ENCODE measurements at regions not wholly inside any gene's neighbourhood (a gene's known extent, or its start where the extent isn't known, plus 50 kb on each side); places are given as distances from the start of the nearest gene placed in this dataset.

DNA sequence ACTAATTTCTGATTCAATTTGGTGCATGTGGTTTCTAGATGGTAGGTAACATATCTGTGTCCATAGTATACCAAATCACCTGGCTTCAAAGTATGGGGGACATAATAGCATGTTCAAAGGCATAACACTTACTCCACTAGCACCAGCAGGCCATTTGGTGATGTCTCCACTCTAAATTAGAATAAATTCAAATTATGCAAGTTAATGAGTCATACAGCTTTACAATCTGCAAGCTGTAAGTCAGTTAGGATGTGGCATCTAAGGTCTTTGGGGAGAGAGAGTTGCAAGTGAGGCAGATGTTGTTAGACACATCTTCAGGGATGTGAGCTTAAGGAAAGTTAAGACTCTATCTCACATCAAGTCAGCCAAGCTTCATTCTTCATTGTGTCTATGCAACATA, 506.4 kb upstream of the GRM3 start:
- Histone ChIP-seq H3K4me3 (no peak overlapping the region), H3K9me3 (ENCODE audit: control insufficient read depth in 4 of 4, insufficient read depth in 3 of 4, low read length in 3 of 4) (no peaks in the 10 kb centered on the region), H3K9ac (ENCODE audit: insufficient read depth in 1 of 2, low read length in 2 of 2) (no peak overlapping the region), H3K4me1 (ENCODE audit: control insufficient read depth in 5 of 5, insufficient read depth in 5 of 5, low read length in 5 of 5) (no peaks in the 10 kb centered on the region), H3K27ac (ENCODE audit: low read depth in 1 of 2, low read length in 1 of 2) (no peak overlapping the region), H3K27me3 (ENCODE audit: control insufficient read depth in 3 of 3, insufficient read depth in 3 of 3, low read length in 2 of 3) (no peaks in the 10 kb centered on the region), H3K36me3 (ENCODE audit: control insufficient read depth in 4 of 4, insufficient read depth in 4 of 4, low read length in 4 of 4) (no peaks in the 10 kb centered on the region)
- no peak for DNase-seq
- no peak for ATAC-seq (ENCODE audit: insufficient read depth, low FRiP score)
- TF ChIP-seq, protein P1, sequence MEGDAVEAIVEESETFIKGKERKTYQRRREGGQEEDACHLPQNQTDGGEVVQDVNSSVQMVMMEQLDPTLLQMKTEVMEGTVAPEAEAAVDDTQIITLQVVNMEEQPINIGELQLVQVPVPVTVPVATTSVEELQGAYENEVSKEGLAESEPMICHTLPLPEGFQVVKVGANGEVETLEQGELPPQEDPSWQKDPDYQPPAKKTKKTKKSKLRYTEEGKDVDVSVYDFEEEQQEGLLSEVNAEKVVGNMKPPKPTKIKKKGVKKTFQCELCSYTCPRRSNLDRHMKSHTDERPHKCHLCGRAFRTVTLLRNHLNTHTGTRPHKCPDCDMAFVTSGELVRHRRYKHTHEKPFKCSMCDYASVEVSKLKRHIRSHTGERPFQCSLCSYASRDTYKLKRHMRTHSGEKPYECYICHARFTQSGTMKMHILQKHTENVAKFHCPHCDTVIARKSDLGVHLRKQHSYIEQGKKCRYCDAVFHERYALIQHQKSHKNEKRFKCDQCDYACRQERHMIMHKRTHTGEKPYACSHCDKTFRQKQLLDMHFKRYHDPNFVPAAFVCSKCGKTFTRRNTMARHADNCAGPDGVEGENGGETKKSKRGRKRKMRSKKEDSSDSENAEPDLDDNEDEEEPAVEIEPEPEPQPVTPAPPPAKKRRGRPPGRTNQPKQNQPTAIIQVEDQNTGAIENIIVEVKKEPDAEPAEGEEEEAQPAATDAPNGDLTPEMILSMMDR (IDR thresholded peaks at IDR 0.05; ENCODE audit: control extremely low read depth, extremely low read depth), result no peak

GRCh38 chr7:86130268-86130667, 513.4 kb upstream of the GRM3 start:
- no peak for DNase-seq

GRCh38 chr7:86123476-86123875, 520.2 kb upstream of the GRM3 start:
- TF ChIP-seq, protein P1 (IDR thresholded peaks at IDR 0.05; ENCODE audit: control extremely low read depth, extremely low read depth), result no peak
- 86 to 91% methylated on average over 4 of the region's 4 CpGs for WGBS, 2 donors
- ATAC-seq (ENCODE audit: insufficient read depth, low FRiP score), result no peak
- no peaks in the 10 kb centered on the region for H3K27me3 ChIP-seq (ENCODE audit: control insufficient read depth in 3 of 3, insufficient read depth in 3 of 3, low read length in 2 of 3)
- no peak overlapping the region for H3K9ac ChIP-seq (ENCODE audit: insufficient read depth in 1 of 2, low read length in 2 of 2)
- H3K27ac ChIP-seq (ENCODE audit: low read depth in 1 of 2, low read length in 1 of 2), result no peak overlapping the region
- peaks cover 0 to 2% (median 0%) of the 10 kb centered on the region in 4 donors for H3K9me3 ChIP-seq (ENCODE audit: control insufficient read depth in 4 of 4, insufficient read depth in 3 of 4, low read length in 3 of 4)
- H3K36me3 ChIP-seq (ENCODE audit: control insufficient read depth in 4 of 4, insufficient read depth in 4 of 4, low read length in 4 of 4), result no peaks in the 10 kb centered on the region
- no peaks in the 10 kb centered on the region for H3K4me1 ChIP-seq (ENCODE audit: control insufficient read depth in 5 of 5, insufficient read depth in 5 of 5, low read length in 5 of 5)
- no peak for DNase-seq
- H3K4me3 ChIP-seq, result no peak overlapping the region

More at GRCh38 chr7:86130268-86130667, 513.4 kb upstream of the GRM3 start:
- Histone ChIP-seq H3K27ac (ENCODE audit: low read depth in 1 of 2, low read length in 1 of 2) (no peak overlapping the region), H3K9ac (ENCODE audit: insufficient read depth in 1 of 2, low read length in 2 of 2) (no peak overlapping the region), H3K4me1 (ENCODE audit: control insufficient read depth in 5 of 5, insufficient read depth in 5 of 5, low read length in 5 of 5) (no peaks in the 10 kb centered on the region), H3K4me3 (no peak overlapping the region), H3K36me3 (ENCODE audit: control insufficient read depth in 4 of 4, insufficient read depth in 4 of 4, low read length in 4 of 4) (no peaks in the 10 kb centered on the region), H3K27me3 (ENCODE audit: control insufficient read depth in 3 of 3, insufficient read depth in 3 of 3, low read length in 2 of 3) (no peaks in the 10 kb centered on the region), H3K9me3 (ENCODE audit: control insufficient read depth in 4 of 4, insufficient read depth in 3 of 4, low read length in 3 of 4) (peaks cover 0 to 4% (median 0%) of the 10 kb centered on the region in 4 donors)
- WGBS, 2 donors, result 91 to 94% methylated on average over 10 of the region's 10 CpGs
- TF ChIP-seq, protein P1 (IDR thresholded peaks at IDR 0.05; ENCODE audit: control extremely low read depth, extremely low read depth), result no peak
- ATAC-seq (ENCODE audit: insufficient read depth, low FRiP score), result no peak

DNA sequence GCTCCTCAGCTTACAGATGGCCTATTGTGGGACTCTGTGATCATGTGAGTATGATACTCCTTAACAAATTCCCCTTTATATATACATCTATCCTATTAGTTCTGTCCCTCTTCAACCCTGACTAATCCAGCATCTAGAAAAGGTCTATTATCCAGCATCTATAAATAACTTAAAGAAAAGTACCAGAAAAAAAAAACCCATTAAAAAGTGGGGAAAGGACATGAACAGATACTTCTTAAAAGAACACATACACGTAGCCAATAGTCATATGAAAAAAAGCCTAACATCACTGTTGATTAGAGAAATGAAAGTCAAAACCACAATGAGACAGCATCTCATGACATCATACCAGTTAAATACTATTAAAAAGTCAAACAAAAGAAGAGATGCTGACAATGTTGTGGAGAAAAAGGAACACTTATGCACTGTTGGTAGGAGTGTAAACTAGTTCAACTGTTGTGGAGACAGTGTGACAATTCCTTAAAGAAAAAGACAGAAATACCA, 549.5 kb upstream of the GRM3 start:
- no peaks in the 10 kb centered on the region for H3K27me3 ChIP-seq (ENCODE audit: control insufficient read depth in 3 of 3, insufficient read depth in 3 of 3, low read length in 2 of 3)
- 52 to 62% methylated on average over 1 of the region's 1 CpG for WGBS, 2 donors
- no peak overlapping the region for H3K4me3 ChIP-seq
- no peaks in the 10 kb centered on the region for H3K4me1 ChIP-seq (ENCODE audit: control insufficient read depth in 5 of 5, insufficient read depth in 5 of 5, low read length in 5 of 5)
- H3K9ac ChIP-seq (ENCODE audit: insufficient read depth in 1 of 2, low read length in 2 of 2), result no peak overlapping the region
- TF ChIP-seq, protein P1 (IDR thresholded peaks at IDR 0.05; ENCODE audit: control extremely low read depth, extremely low read depth), result no peak
- H3K36me3 ChIP-seq (ENCODE audit: control insufficient read depth in 4 of 4, insufficient read depth in 4 of 4, low read length in 4 of 4), result no peaks in the 10 kb centered on the region
- H3K9me3 ChIP-seq (ENCODE audit: control insufficient read depth in 4 of 4, insufficient read depth in 3 of 4, low read length in 3 of 4), result peaks cover 0 to 5% (median 2%) of the 10 kb centered on the region in 4 donors
- DNase-seq, result no peak
- ATAC-seq (ENCODE audit: insufficient read depth, low FRiP score), result no peak
- H3K27ac ChIP-seq (ENCODE audit: low read depth in 1 of 2, low read length in 1 of 2), result no peak overlapping the region
